Glutamatergic neuron (in vitro differentiated cells): ENCODE measurements at regions not wholly inside any gene's neighbourhood (a gene's known extent, or its start where the extent isn't known, plus 50 kb on each side); places are given as distances from the start of the nearest gene placed in this dataset.

Experiments used
- DNase-seq: peaks from one replicate; pipeline ENCODE4 v3.0.0; 2022
- H3K27ac Mint-ChIP-seq: one replicate; pipeline ENCODE4 v1.8.0; 2020; ENCODE audit warnings: mild to moderate bottlenecking, mixed read lengths, inconsistent platforms; ENCODE audit not compliant: unreplicated experiment
- H3K27me3 Mint-ChIP-seq: one replicate; pipeline ENCODE4 v1.8.0; 2020; ENCODE audit warnings: mild to moderate bottlenecking, moderate library complexity, mixed read lengths, inconsistent platforms; ENCODE audit not compliant: unreplicated experiment
- H3K36me3 Mint-ChIP-seq: one replicate; pipeline ENCODE4 v1.8.0; 2020; ENCODE audit warnings: mild to moderate bottlenecking, mixed read lengths, inconsistent platforms; ENCODE audit not compliant: unreplicated experiment
- H3K4me1 Mint-ChIP-seq: one replicate; pipeline ENCODE4 v1.8.0; 2020; ENCODE audit warnings: mild to moderate bottlenecking, low read depth, mixed read lengths, inconsistent platforms; ENCODE audit not compliant: unreplicated experiment
- H3K4me3 Mint-ChIP-seq: one replicate; pipeline ENCODE4 v1.8.0; 2020; ENCODE audit warnings: mild to moderate bottlenecking, mixed read lengths, inconsistent platforms; ENCODE audit not compliant: unreplicated experiment
- H3K9me3 Mint-ChIP-seq: one replicate; pipeline ENCODE4 v1.8.0; 2020; ENCODE audit warnings: mild to moderate bottlenecking, moderate library complexity, mixed read lengths, inconsistent platforms; ENCODE audit not compliant: unreplicated experiment
- CTCF ChIP-seq: fragments of 200-600 bp; sonication (generic); IDR thresholded peaks from one replicate; pipeline ENCODE4 v1.5.0; 2021; ENCODE audit not compliant: partially characterized antibody, unreplicated experiment

DNA sequence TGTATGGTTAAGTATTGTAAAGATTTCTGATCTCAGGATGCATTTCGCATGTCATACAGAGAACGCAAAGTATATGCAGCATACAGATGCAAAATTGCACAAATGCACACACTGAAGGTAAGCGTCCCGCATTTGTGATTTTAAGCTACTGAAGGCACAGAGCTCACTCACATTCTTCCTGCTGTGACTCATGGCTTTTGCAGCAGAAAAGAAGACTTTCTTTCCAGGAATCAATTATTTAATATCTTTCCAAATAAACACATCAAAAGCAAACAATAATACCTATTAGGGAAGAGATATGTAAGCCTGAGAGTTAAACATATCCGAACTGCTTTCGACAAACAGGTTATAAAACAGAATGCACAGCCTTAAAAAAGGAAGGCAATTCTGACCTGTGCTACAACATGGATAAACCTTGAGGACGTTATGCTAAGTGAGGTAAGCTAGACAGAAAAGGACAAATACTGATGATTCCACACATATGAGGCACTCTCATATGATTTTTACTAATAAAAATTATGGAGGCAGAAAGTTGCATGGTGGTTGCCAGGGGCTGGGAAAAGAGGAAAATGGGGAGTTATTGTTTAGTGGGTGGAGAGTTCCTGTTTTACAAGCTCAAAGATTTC, 109.0 kb downstream of the TFAP2A start:
- Mint-ChIP-seq H3K4me3 (no peak overlapping the region), H3K9me3 (no peaks in the 10 kb centered on the region), H3K27me3 (no peaks in the 10 kb centered on the region), H3K27ac (no peak overlapping the region), H3K4me1 (peaks cover 2% of the 10 kb centered on the region), H3K36me3 (no peaks in the 10 kb centered on the region)
- no peak for DNase-seq
- TF ChIP-seq CTCF, result no peak

GRCh38 chr6:10303608-10304506, 111.0 kb downstream of the TFAP2A start:
- Mint-ChIP-seq H3K36me3 (no peaks in the 10 kb centered on the region), H3K27ac (no peak overlapping the region), H3K9me3 (peaks cover 2% of the 10 kb centered on the region), H3K4me1 (peaks cover 2% of the 10 kb centered on the region), H3K27me3 (no peaks in the 10 kb centered on the region), H3K4me3 (no peak overlapping the region)
- DNase-seq, result no peak
- no peak for TF ChIP-seq CTCF

DNA sequence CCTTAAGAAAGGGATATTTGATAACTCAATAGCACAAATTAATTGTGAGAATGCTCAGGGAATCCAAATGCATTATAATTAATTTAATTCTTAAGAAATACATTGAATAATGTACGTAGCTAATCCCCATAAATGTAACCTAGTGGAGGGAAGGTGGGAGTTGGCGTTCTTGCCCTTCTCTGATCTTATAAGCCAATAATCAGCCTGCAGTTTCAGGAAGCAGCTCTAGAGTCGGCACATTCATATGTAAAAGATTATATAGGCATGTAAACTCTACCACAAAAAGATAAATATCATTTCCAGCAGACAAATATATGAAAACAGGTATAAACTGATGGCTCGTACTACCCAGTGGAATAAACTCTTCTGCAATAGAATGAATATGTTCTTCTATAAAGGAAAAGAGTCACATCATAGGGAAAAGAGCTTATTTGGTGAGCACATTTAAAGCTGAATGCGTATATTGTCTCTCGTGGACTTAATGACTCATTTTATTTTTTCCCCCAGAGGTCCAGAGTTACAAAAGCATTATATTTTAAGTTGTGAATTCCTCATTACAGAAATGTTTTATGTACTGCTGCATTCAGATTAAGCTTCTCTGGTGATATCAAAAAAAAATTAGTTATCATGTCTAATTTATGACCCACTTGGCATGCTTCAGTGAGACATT, 112.2 kb downstream of the TFAP2A start:
- Mint-ChIP-seq H3K4me3 (no peak overlapping the region), H3K9me3 (peaks cover 2% of the 10 kb centered on the region), H3K27me3 (no peaks in the 10 kb centered on the region), H3K36me3 (no peaks in the 10 kb centered on the region), H3K4me1 (peaks cover 2% of the 10 kb centered on the region), H3K27ac (no peak overlapping the region)
- TF ChIP-seq CTCF, result no peak
- DNase-seq, result no peak

DNA sequence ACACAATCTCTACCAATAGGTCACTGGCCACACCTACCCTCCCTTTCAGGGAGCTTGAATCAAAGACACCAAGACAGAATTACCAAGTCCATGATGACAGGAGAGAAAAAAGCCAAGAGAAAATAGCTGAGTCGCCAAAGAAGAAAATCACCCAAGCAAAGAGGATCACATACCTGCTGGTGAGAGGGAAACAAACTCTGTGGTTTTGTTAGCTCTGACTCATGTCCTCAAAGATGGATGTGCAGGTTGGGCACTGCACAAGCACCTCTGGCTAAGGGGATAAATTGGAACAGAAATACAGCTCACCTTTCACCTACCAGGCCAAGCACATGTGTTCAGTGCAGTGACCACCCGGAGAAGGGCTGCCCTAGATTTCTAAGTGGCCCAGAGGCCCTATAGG, 114.8 kb downstream of the TFAP2A start:
- H3K9me3 Mint-ChIP-seq, result peaks cover 2% of the 10 kb centered on the region
- no peak for TF ChIP-seq CTCF
- no peak for DNase-seq
- no peaks in the 10 kb centered on the region for H3K36me3 Mint-ChIP-seq
- H3K4me3 Mint-ChIP-seq, result no peak overlapping the region
- H3K27ac Mint-ChIP-seq, result no peak overlapping the region
- H3K27me3 Mint-ChIP-seq, result no peaks in the 10 kb centered on the region
- H3K4me1 Mint-ChIP-seq, result no peaks in the 10 kb centered on the region
